Left colon (tissue), 2 donors: ENCODE measurements at regions not wholly inside any gene's neighbourhood (a gene's known extent, or its start where the extent isn't known, plus 50 kb on each side); places are given as distances from the start of the nearest gene placed in this dataset.

Source experiments
- ATAC-seq: fragments of 200-7000 bp; cut with Tn5 transposase; one replicate; pipeline ENCODE4 v1.9.1; 2020; ENCODE audit warnings: mild to moderate bottlenecking, moderate library complexity
- DNase-seq, 2 donors: peaks; one replicate each; pipeline ENCODE4 v3.0.0-alpha.2; 2020
- intact Hi-C, 2 donors: fragments of 100-400 bp; cut with DNase I in 1 of 2; cut with micrococcal nuclease in 1 of 2; formaldehyde crosslinking; loops; one replicate each; pipeline versions ENCODE4 v1.11.2 to v1.14.0; 2022; cut with DNase I, micrococcal nuclease
- donor health status: DM: no; HTN: no; CAD: no.
- donor health status: DM: yes; HTN: yes; CAD: no.

DNA sequence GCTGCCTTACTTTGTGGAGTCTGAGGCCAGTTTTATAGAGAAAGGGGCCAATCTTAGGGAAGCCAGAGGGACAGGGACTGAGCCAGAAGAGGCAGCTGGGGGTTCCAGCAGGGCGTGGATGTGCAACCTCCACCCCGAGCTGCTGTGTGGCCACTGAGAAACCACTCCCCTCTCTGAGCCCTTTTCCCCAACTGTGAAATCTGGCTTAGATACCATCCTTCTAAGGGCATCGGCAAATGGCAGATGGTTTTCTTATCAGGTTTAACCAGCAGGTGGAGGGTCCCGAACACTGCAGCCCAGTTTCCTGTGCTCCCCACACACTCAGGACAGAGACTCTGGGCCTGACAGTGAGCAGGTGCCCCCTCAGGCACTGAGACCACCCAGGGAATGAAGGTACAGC, 55.8 kb upstream of the SLC6A6 start:
- intact Hi-C loops = no loop called here
- DNase-seq (no peak), ATAC-seq (no peak)

DNA sequence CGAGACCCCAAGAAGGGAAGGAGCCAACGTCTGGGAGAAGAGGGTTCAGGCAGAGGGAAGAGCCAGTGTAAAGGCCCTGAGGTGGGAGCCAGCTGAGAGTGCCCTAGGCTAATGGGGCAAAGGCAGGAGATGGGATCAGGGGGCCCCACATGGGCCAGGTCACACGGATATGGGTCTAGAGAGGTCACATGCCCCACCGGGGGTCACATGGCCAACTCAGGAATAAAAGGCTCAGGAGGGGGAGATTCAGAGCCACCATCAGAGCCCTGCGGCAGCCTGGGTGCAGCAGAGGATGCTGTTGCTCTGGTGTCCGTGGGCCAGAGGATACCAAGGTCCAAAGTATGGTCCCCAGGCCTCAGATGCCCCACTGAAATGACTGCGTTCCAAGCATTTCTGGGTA, 55.3 kb upstream of the SLC6A6 start:
- intact Hi-C loops = no loop called here
- ATAC-seq (no peak), DNase-seq (no peak)

DNA sequence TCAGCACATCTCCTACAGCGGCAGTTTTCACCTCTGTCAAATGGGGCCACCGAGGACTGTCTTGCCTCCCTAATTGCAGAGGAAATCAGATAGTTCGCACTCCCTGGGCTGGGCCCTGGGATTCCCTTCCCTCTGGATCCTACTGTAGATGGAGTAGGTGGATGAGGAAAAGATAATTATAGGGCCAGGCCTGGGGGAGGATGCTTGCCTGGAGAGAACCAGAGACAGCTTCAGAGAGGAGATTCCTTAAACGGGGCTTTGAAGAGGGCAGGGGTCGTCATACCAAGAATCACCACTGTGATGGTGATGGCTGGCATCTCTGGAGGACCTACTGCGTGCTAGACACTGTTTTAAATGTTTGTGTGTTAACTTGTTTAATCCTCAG, 50.8 kb upstream of the SLC6A6 start:
- DNase-seq = no peak
- intact Hi-C loops = no loop called here
- no peak for ATAC-seq

DNA sequence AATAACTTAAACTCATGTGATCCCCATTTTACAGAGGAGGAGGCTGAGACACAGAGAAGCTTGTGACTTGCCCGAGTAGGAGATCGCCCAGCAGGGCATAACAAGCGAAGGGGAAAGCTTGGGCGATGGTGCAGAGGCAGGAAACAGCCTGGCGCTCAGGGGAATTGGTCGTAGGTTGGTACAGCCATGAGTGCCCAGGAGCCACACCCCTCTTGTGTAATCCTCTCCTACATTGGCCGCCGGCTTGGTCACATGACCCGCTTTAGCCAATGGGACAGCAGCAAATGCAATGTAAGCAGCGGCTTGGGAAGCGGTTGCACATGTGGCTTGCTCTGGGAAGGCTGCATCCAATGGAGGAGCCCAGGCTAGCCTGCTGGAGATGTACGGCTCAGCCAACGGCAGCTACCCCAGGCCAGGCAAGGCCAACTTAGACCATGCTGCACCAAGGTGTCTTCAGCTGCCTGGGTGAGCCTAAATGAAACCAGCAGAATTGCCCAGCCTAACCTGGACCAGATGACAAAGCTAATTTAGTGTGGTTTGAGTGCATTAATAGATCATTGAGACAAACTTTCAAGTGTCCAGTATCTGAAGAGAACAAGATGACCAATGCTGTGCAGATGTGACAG, 50.3 kb upstream of the SLC6A6 start:
- no peak for DNase-seq
- intact Hi-C loops = no loop called here
- no peak for ATAC-seq
